Upper lobe of right lung (tissue), 1 donor: ENCODE measurements at regions not wholly inside any gene's neighbourhood (a gene's known extent, or its start where the extent isn't known, plus 50 kb on each side); places are given as distances from the start of the nearest gene placed in this dataset.

Experiments used
- ATAC-seq: fragments of 200-7000 bp; cut with Tn5 transposase; one replicate; pipeline ENCODE4 v1.9.1; 2020; ENCODE audit warnings: mild to moderate bottlenecking, moderate library complexity
- DNase-seq: peaks from one replicate; pipeline ENCODE4 v3.0.0-alpha.2; 2020
- H3K27ac ChIP-seq: fragments of 200-600 bp; one replicate; pipeline ENCODE4 v1.8.0; 2022
- H3K27me3 ChIP-seq: fragments of 200-600 bp; one replicate; pipeline ENCODE4 v1.8.0; 2022; ENCODE audit warnings: mild to moderate bottlenecking
- H3K36me3 ChIP-seq: fragments of 200-600 bp; one replicate; pipeline ENCODE4 v1.8.0; 2022
- H3K4me1 ChIP-seq: fragments of 200-600 bp; one replicate; pipeline ENCODE4 v1.8.0; 2022
- H3K4me3 ChIP-seq: fragments of 200-600 bp; one replicate; pipeline ENCODE4 v1.8.0; 2022; ENCODE audit warnings: mild to moderate bottlenecking
- H3K9me3 ChIP-seq: fragments of 200-600 bp; one replicate; pipeline ENCODE4 v1.8.0; 2022
- intact Hi-C: fragments of 100-400 bp; cut with DNase I; formaldehyde crosslinking; loops from one replicate; pipeline ENCODE4 v1.11.0; 2022
- TF ChIP-seq, protein P1 (sequence below): fragments of 200-600 bp; IDR thresholded peaks from one replicate; pipeline ENCODE4 v1.8.0; 2022; ENCODE audit warnings: antibody characterized with exemption
- donor health status: DM: no; HTN: yes; CAD: no; lungs with severe emphysema.

DNA sequence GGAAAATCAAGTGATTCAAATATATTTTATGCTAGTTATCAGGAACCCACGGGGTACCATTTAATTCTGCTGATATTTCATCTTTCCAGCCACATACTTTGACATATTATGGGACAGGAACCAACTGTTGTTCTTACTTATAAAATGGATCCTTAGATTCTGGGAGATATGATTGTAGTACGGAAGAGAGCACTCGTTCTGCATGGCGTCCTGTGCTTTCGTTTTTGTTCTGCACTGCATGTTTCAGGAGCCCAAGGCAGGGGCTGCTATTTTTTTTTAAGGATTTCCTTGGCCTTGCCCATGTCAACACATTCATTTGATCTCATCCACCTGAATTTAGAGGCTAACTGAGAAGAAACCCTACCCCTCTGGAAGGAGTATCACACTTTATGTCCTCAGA, 245.5 kb upstream of the TLL1 start:
- Histone ChIP-seq H3K9me3 (no peaks in the 10 kb centered on the region), H3K27me3 (no peaks in the 10 kb centered on the region), H3K4me1 (no peaks in the 10 kb centered on the region), H3K36me3 (no peaks in the 10 kb centered on the region), H3K27ac (no peak overlapping the region), H3K4me3 (no peak overlapping the region)
- intact Hi-C loops, result no loop called here
- ATAC-seq, result no peak
- TF ChIP-seq, protein P1, sequence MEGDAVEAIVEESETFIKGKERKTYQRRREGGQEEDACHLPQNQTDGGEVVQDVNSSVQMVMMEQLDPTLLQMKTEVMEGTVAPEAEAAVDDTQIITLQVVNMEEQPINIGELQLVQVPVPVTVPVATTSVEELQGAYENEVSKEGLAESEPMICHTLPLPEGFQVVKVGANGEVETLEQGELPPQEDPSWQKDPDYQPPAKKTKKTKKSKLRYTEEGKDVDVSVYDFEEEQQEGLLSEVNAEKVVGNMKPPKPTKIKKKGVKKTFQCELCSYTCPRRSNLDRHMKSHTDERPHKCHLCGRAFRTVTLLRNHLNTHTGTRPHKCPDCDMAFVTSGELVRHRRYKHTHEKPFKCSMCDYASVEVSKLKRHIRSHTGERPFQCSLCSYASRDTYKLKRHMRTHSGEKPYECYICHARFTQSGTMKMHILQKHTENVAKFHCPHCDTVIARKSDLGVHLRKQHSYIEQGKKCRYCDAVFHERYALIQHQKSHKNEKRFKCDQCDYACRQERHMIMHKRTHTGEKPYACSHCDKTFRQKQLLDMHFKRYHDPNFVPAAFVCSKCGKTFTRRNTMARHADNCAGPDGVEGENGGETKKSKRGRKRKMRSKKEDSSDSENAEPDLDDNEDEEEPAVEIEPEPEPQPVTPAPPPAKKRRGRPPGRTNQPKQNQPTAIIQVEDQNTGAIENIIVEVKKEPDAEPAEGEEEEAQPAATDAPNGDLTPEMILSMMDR, result no peak
- no peak for DNase-seq

DNA sequence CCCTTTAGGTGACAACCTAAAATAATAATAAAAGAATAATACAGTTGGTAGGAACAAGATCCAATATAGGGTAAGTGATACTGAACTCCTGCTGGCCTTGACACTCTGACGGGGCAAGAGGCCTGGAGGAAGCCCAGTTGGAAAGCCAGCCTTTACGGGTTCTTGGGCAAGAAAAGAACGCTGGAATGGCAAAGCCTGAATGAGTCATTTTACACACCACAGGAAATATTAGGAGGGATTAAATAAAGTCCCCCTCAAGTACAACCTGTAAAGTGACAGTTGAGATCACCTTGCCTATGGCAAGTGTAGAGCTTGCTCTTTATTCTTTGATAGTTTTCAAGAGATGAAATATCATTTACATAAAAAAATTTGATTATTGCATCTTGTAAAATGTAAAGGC, 244.5 kb upstream of the TLL1 start:
- intact Hi-C loops, result no loop called here

DNA sequence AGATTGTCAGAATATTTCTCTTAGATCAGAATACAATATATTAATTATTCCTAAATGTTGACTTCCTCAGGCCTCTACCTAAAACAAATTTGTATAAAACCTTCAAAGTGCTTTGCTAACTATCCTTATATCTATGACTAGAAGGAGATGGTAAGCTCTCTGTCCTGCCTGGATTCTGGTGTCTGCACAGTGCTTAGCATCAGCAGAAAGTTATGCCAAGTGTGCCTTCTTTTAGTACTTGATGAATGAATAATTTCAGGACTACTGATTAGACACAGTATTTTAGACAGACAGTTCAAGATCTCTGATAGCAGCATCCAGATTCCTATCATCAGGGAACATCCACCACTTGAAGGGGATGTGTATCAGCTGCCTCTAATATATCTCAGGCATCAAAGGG, 242.4 kb upstream of the TLL1 start:
- DNase-seq, result no peak

More for the DNA sequence above, 244.5 kb upstream of the TLL1 start:
- H3K36me3 ChIP-seq, result no peaks in the 10 kb centered on the region
- ATAC-seq (no peak), DNase-seq (no peak)
- H3K4me3 ChIP-seq, result no peak overlapping the region
- no peaks in the 10 kb centered on the region for H3K4me1 ChIP-seq
- H3K27me3 ChIP-seq, result no peaks in the 10 kb centered on the region
- H3K9me3 ChIP-seq, result no peaks in the 10 kb centered on the region
- TF ChIP-seq, protein P1, result no peak
- H3K27ac ChIP-seq, result no peak overlapping the region

DNA sequence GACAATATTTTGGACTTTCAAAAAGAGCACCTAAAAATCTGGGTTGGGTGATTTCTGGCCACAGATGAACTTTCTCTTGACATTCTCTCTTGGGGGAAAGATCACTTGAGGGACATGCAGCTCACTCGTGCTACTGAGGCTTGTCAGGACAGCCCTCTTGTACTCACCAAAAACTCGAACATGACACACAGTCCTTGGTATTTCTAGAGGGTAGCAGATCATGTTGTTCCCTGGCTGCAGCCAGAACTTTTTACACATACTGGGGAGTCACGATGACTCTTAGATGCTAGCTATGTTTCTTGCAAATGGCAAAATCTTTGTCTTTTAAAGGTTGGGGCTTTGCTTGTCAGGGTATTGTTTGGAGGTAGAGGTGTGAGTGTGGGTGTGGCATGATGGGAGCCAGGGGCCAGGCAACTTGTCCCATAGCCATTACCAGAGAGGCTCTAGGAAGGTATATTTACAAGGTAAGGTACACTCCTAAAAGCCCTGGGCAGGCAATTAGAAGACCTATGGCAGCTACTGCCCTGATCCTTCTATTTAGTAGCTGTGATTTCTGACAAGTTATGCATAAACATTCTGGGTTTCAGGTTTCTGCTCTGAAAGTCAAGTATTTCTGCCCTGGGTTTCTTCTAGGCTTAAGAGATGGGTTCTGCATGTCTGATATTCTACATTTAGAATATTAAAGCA, 241.7 kb upstream of the TLL1 start:
- TF ChIP-seq, protein P1, result no peak
- ATAC-seq (peak; percentile 41), DNase-seq (no peak)

More for the DNA sequence above, 242.4 kb upstream of the TLL1 start:
- H3K4me3 ChIP-seq, result no peak overlapping the region
- H3K36me3 ChIP-seq, result no peaks in the 10 kb centered on the region
- intact Hi-C loops, result no loop called here
- no peaks in the 10 kb centered on the region for H3K27me3 ChIP-seq
- no peaks in the 10 kb centered on the region for H3K4me1 ChIP-seq
- ATAC-seq, result no peak
- H3K9me3 ChIP-seq, result no peaks in the 10 kb centered on the region
- no peak overlapping the region for H3K27ac ChIP-seq
- TF ChIP-seq, protein P1, result no peak

DNA sequence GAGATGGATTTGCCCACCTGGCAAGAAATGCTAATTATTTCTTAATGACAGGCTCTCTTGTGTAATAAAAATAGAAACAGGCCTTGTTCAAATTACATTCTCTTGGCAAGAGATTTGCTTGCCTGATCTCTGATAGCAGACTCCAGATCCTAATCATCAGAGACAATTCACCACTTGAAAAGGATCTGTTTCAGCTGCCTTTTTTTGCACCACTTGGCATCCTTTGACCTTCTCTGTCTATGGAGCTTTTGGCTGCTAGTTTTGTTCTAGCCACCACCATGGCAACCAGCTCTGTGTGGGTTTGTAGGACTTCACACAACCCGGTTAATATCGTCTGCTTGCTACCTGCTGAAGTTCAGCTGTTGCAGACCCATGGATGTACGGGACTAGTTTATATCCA, 241.1 kb upstream of the TLL1 start:
- H3K36me3 ChIP-seq, result no peaks in the 10 kb centered on the region

More for the DNA sequence above, 241.7 kb upstream of the TLL1 start:
- Histone ChIP-seq H3K27ac (no peak overlapping the region), H3K36me3 (no peaks in the 10 kb centered on the region), H3K9me3 (no peaks in the 10 kb centered on the region), H3K4me3 (no peak overlapping the region), H3K4me1 (no peaks in the 10 kb centered on the region), H3K27me3 (no peaks in the 10 kb centered on the region)
- intact Hi-C loops, result no loop called here

More for the DNA sequence above, 241.1 kb upstream of the TLL1 start:
- ATAC-seq (no peak), DNase-seq (no peak)
- intact Hi-C loops, result no loop called here
- no peaks in the 10 kb centered on the region for H3K27me3 ChIP-seq
- TF ChIP-seq, protein P1, result no peak
- no peak overlapping the region for H3K27ac ChIP-seq
- no peaks in the 10 kb centered on the region for H3K9me3 ChIP-seq
- H3K4me3 ChIP-seq, result no peak overlapping the region
- no peaks in the 10 kb centered on the region for H3K4me1 ChIP-seq
